Neuron (in vitro differentiated cells): ENCODE measurements at regions not wholly inside any gene's neighbourhood (a gene's known extent, or its start where the extent isn't known, plus 50 kb on each side); places are given as distances from the start of the nearest gene placed in this dataset.

ENCODE experiments used
- H2AFZ ChIP-seq: one replicate; pipeline ENCODE4 v1.6.1; 2013; ENCODE audit warnings: low read depth, mild to moderate bottlenecking, inconsistent platforms, low read length, moderate library complexity
- H3K27me3 ChIP-seq: one replicate; pipeline ENCODE4 v1.6.1; 2013; ENCODE audit warnings: low read length; ENCODE audit not compliant: insufficient read depth
- H3K36me3 ChIP-seq: one replicate; pipeline ENCODE4 v1.6.1; 2013; ENCODE audit warnings: low read length; ENCODE audit not compliant: insufficient read depth
- H3K4me1 ChIP-seq: one replicate; pipeline ENCODE4 v1.6.1; 2013; ENCODE audit warnings: low read length; ENCODE audit not compliant: insufficient read depth
- H3K4me3 ChIP-seq: 2 replicates; pipeline ENCODE4 v1.5.1; 2013; ENCODE audit warnings: mild to moderate bottlenecking, low read length, moderate library complexity
- H3K9me3 ChIP-seq: one replicate; pipeline ENCODE4 v1.6.1; 2013; ENCODE audit warnings: low read length

DNA sequence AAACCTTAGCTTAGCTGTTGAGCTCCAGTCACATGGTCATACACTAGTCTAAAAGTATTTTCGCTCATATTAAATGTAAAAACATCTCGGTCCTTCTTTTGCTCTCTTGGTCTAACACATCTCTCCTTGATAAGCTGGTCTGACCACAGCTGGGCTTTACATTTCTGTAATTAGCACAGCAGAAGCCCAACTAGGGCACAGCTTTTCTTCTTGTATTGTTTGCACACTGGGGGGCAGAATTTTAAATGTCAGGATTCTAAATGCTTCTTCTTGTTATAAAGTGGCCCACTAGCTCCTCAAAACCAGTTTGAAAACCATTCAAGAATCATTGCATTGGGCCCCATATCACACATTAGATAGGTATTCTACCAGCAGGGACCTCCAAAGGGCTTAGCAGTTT lies 289.1 kb upstream of the PKN2 start:
- H3K36me3 ChIP-seq: no peaks in the 10 kb centered on the region
- no peaks in the 10 kb centered on the region for H3K27me3 ChIP-seq

DNA sequence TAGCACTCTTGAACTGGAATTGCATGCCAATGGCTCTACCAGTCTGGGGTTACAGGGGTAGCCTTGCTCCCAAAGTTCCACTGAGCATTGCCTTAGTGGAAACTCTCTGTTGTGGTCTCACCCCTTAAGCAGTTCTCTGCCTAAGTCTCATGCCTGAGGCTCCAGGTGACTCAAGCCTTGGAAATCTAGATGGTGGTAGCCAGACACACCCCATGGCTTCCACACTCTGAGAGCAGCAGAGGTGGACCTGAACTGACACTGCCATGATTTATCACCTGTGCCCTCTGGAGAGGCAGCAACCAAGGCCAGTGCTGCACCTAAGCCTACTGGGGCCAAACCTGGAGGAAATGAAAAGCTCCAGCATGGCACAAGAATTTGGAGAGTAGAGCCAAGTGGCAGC lies 285.7 kb upstream of the PKN2 start:
- H3K27me3 ChIP-seq: no peaks in the 10 kb centered on the region
- H3K9me3 ChIP-seq: no peaks in the 10 kb centered on the region
- no peak overlapping the region for H2AFZ ChIP-seq
- no peaks in the 10 kb centered on the region for H3K36me3 ChIP-seq
- H3K4me3 ChIP-seq: no peak overlapping the region
- no peaks in the 10 kb centered on the region for H3K4me1 ChIP-seq

More for the DNA sequence above, 289.1 kb upstream of the PKN2 start:
- Histone ChIP-seq H3K4me1 (no peaks in the 10 kb centered on the region), H2AFZ (no peak overlapping the region), H3K4me3 (no peak overlapping the region), H3K9me3 (no peaks in the 10 kb centered on the region)

DNA sequence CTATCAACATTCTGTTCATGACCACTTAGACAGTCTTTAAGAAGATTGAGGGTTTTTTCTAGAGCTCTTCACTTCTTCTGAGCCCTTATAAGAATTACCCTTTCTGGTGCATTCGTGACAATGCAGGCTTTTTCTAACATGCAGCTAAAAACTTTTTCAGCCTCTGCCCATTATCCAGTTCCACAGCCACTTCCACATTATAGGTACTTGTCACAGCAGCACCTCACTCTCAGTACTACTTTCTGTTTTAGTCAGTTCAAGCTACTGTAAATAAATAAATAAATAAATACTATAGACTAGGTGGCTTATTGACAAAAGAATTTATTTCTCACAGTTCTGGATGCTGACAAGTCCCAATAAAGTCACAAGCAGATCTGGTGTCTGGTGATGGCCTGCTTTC lies 284.4 kb upstream of the PKN2 start:
- Histone ChIP-seq H3K4me3 (no peak overlapping the region), H3K4me1 (no peaks in the 10 kb centered on the region), H3K9me3 (no peaks in the 10 kb centered on the region), H3K36me3 (no peaks in the 10 kb centered on the region), H2AFZ (no peak overlapping the region), H3K27me3 (no peaks in the 10 kb centered on the region)

DNA sequence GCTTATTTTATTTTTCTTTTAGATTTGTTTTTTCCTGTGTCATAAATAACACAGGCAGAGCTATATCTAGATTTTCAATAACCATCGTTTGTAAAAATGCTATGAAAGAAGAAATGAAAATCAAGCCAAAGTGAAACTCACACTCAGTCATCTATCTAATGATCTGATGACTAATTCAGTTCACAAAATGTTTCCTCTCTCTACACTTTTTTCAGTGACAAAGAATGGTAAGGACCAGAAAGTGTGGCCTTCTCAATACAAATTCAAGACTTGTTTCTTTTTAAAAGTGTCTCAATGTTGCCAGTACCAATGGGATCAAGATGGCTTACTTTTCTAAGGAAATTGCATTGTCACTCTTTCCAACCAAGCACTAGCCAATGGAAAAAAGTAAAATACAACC lies 282.8 kb upstream of the PKN2 start:
- no peak overlapping the region for H2AFZ ChIP-seq
- no peaks in the 10 kb centered on the region for H3K36me3 ChIP-seq
- no peak overlapping the region for H3K4me3 ChIP-seq
- H3K9me3 ChIP-seq: no peaks in the 10 kb centered on the region
- no peaks in the 10 kb centered on the region for H3K4me1 ChIP-seq
- H3K27me3 ChIP-seq: no peaks in the 10 kb centered on the region

DNA sequence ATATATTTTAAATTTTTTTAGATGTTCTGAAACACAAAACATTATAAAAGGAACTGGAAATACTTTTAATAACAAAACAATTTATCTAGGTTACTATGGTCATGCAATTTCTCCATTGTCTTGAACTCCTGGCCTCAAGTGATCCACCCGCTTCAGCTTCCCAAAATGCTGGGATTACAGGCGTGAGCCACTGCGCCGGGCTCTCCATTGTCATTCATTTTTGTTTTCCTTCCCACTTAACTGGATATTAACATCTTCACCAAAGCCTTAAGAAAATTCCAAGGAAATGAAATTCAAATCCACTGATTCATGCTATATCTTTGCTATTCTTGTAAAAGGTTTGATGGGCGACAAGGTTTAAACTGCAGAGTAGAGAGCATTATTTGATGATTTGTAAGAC lies 279.5 kb upstream of the PKN2 start:
- no peak overlapping the region for H2AFZ ChIP-seq
- no peak overlapping the region for H3K4me3 ChIP-seq
- H3K9me3 ChIP-seq: no peaks in the 10 kb centered on the region
- no peaks in the 10 kb centered on the region for H3K27me3 ChIP-seq
- H3K36me3 ChIP-seq: no peaks in the 10 kb centered on the region
- H3K4me1 ChIP-seq: no peaks in the 10 kb centered on the region

DNA sequence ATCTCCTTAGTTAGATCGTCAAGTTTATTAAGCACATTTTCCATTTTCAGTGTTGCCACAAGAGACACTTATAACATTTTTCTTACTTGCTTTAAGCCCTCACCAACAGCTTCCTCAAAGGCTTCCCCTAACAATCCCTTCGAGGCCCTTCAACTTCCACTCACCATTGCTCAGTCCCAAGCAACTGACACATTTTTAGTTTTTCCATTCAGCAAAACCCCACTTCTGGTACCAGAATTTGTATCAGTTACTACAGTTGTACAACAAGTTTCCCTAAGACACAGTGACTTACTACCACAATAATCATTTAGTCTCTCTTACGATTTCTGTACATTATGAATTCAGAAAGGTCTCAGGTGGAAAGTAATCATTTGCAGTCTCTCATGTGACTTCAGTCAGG lies 276.8 kb upstream of the PKN2 start:
- H2AFZ ChIP-seq: no peak overlapping the region
- H3K4me3 ChIP-seq: no peak overlapping the region
- H3K36me3 ChIP-seq: no peaks in the 10 kb centered on the region
- H3K4me1 ChIP-seq: no peaks in the 10 kb centered on the region
- H3K9me3 ChIP-seq: no peaks in the 10 kb centered on the region
- no peaks in the 10 kb centered on the region for H3K27me3 ChIP-seq

DNA sequence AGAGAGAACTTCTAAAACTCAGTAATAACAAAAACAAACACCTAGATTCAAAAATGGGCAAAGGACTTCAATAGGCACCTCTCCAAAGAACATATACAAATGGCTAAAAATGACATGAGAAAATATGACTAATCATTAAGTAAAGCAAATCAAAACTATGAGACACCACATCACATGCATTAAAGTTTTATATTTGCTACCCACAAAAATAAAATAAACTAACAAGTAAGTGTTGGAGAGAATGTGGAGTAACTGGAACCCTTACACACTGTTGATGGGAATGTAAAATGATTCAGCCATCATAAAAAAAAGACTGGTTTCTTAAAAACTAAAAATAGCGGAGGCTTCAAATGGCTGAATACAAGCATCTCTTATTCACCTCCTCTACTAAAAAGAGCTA lies 262.1 kb upstream of the PKN2 start:
- Histone ChIP-seq H3K36me3 (no peaks in the 10 kb centered on the region), H3K9me3 (no peaks in the 10 kb centered on the region), H2AFZ (no peak overlapping the region), H3K4me3 (no peak overlapping the region), H3K4me1 (no peaks in the 10 kb centered on the region), H3K27me3 (no peaks in the 10 kb centered on the region)

DNA sequence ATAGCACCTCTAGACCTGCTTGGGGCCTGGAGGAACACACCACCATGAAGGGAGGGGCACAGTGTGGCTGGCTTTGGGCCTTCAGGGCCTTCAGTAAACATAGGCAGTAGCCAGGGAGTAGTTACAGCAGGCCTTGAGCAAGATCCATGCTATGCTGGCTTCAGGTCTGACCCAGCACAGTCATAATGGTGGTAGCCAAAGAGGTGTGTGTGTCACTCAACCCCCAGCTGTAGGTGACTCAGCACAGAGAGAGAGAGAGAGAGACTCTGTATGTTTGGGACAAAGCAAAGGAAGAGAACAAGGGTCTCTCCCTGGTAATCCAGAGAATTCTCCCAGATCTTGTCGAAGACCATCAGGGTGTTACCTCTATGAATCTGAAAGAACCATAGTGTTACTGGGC lies 250.5 kb upstream of the PKN2 start:
- Histone ChIP-seq H3K4me3 (no peak overlapping the region), H3K27me3 (no peaks in the 10 kb centered on the region), H3K9me3 (no peaks in the 10 kb centered on the region), H3K36me3 (no peaks in the 10 kb centered on the region), H2AFZ (no peak overlapping the region), H3K4me1 (no peaks in the 10 kb centered on the region)

DNA sequence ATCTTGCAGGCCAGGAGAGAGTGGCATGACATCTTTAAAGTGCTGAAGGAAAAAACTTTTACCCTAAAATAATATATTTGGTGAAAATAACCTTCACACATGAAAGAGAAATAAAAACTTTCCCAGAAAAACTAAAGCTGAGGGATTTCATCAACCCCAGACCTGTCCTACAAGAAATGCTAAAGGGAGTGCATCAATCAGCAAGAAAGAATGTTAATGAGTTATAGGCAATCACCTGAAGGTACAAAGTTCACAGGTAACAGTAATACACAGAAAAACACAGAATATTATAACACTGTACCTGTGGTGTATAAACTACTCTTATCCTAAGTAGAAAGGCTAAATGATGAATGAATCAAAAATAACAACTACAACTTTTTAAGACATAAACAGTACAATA lies 249.2 kb upstream of the PKN2 start:
- Histone ChIP-seq H3K36me3 (no peaks in the 10 kb centered on the region), H3K9me3 (no peaks in the 10 kb centered on the region), H2AFZ (no peak overlapping the region), H3K27me3 (no peaks in the 10 kb centered on the region), H3K4me1 (no peaks in the 10 kb centered on the region), H3K4me3 (no peak overlapping the region)

DNA sequence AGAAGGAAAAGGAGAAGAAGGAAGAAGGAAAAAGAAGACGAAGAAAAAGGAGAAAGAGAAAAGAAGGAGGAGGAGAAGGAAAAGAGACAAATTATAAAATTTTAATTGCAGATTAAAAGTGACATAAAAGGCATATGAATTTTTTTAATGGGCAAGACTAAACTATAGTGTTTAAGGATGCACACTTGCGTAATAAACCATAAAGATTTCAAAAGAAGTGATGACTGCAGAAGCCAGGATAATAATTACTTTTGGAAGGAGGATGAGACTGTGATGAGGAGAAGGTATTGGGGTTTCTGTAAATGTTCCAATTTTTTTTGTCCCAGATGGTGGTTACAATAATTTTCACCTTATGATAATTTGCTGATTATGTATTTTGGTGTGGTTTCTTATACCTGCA lies 243.1 kb upstream of the PKN2 start:
- Histone ChIP-seq H3K4me1 (no peaks in the 10 kb centered on the region), H3K36me3 (no peaks in the 10 kb centered on the region), H3K27me3 (no peaks in the 10 kb centered on the region), H2AFZ (no peak overlapping the region), H3K4me3 (no peak overlapping the region), H3K9me3 (no peaks in the 10 kb centered on the region)

DNA sequence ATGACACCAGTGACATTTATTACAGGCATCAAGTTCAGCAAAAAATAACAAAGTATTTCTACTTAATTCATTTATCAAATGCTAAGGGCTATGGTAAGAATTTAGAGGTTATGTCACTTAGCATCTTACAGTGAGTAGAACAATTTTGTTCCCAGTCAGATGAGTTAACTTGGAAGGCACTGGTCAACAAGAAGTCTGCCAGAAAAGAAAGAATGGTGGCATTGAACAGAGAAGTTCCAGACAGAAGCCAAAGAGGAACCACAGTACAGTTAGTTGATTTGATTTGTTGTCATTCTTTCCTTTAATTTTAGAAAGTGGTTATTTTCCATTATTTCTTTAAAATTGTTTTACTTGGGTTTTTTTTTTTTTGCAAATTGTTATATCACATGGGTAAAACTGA lies 232.2 kb upstream of the PKN2 start:
- Histone ChIP-seq H3K27me3 (no peaks in the 10 kb centered on the region), H3K4me3 (no peak overlapping the region), H3K9me3 (no peaks in the 10 kb centered on the region), H3K36me3 (no peaks in the 10 kb centered on the region), H3K4me1 (no peaks in the 10 kb centered on the region), H2AFZ (no peak overlapping the region)

DNA sequence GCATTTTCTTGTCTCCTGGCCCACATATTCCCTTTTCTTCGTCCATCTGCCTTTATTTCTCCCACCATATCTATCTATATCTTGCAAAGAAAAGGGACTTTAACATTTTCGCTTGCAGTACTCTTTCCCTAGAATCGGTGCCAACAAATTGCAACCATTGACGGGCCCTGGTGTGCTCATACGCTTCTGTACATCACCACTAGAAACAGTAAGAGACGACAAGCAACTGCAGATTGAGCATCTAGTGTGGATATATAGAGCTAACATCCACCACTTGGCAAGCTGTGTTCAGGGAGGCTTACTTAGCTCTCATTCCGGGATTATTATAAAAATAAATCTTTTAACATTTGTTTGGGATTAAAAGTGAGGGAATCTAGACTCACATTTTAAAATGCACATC lies 230.8 kb upstream of the PKN2 start:
- Histone ChIP-seq H3K4me3 (no peak overlapping the region), H3K36me3 (no peaks in the 10 kb centered on the region), H3K4me1 (no peaks in the 10 kb centered on the region)

DNA sequence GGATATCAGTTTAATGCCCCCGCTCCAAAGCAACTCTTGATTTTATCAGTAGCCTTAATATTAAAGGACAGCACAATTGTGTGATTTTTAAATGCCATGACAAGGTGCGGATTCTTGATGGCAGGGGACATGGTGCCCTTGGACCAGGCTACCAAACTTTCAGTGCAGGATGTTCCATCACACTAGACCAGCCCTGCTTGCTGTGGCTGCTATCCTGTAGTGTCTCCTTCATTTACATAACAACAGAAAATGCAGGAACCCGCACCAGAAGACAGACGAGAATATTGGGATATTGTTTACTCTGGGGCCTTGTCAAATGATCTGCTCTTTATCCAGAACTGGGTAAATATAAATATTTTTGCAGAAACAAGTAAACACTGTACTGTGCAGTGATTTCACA lies 229.3 kb upstream of the PKN2 start:
- H3K36me3 ChIP-seq: no peaks in the 10 kb centered on the region
- no peaks in the 10 kb centered on the region for H3K27me3 ChIP-seq
- no peak overlapping the region for H2AFZ ChIP-seq
- H3K4me1 ChIP-seq: no peaks in the 10 kb centered on the region
- H3K4me3 ChIP-seq: no peak overlapping the region
- H3K9me3 ChIP-seq: no peaks in the 10 kb centered on the region

More for the DNA sequence above, 230.8 kb upstream of the PKN2 start:
- Histone ChIP-seq H3K27me3 (no peaks in the 10 kb centered on the region), H3K9me3 (no peaks in the 10 kb centered on the region), H2AFZ (no peak overlapping the region)

DNA sequence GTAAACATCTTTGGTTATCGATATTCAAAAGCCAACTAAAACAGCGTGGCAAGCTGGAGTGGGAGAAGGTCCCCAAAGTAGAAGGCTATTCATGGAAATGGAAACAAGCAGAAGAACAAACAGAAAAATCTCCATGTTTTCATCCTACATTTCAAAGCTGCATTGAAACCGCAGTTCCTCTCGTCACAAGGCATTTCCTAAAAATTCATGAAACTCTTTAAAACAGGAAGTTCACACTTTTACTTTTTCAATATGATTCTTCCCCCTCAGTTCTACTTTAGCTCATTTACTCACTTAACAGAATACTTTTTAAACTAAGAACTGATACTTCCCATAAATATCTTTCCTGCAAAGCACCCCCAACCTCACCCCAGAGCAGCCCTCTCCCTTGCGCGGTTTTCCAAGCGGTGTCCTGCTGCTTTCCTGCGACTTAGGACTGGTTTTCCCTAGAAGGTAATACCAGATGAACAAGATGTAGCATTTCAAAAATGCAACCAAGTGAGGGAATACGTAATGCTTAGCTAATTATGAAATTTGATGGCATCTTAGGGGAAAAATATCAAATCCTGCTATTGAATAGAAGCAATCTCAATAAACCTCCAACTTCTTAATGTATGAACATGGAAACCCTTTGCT lies 228.3 kb upstream of the PKN2 start:
- no peak overlapping the region for H3K4me3 ChIP-seq
- no peak overlapping the region for H2AFZ ChIP-seq
- H3K27me3 ChIP-seq: no peaks in the 10 kb centered on the region
- H3K36me3 ChIP-seq: no peaks in the 10 kb centered on the region
- H3K4me1 ChIP-seq: no peaks in the 10 kb centered on the region
- no peaks in the 10 kb centered on the region for H3K9me3 ChIP-seq
